ENCODE measurements at regions not wholly inside any gene's neighbourhood (a gene's known extent, or its start where the extent isn't known, plus 50 kb on each side); places are given as distances from the start of the nearest gene placed in this dataset.
"Not testable (repeated sequence)": the region's sequence is repeated elsewhere in the genome, so short reads cannot be mapped to it uniquely, and the experiment has no call there.

DNA sequence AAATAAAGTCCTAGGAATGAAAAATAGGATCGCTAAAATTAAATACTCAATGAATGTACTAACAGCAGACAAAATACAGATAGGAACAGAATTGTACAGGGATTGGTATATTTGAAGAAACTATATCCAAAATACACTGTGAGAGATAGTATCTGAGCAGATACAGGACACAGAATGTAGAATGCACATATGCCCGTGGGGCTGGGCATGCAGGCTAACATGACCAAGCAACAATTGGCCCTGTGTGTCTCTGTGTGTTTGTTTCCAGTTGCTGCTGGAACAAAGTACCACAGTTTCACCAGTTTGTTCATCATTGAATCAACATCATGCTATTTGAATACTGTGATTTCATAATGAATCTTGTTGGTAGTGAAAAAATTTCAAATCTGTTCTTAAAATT is 127.6 kb downstream of the PMAIP1 start:
- H3K4me3 ChIP-seq (ENCODE audit: low read length), result no peak overlapping the region
- H3K9me3 ChIP-seq (ENCODE audit: control insufficient read depth, low read length), result no peaks in the 10 kb centered on the region
- peaks cover 16% of the 10 kb centered on the region for H3K4me1 ChIP-seq (ENCODE audit: control insufficient read depth, insufficient read depth, low read length)
- DNase-seq (ENCODE audit: low read depth), result no peak
- no peak overlapping the region for H3K9ac ChIP-seq (ENCODE audit: low read length)
- H3K36me3 ChIP-seq (ENCODE audit: control insufficient read depth, insufficient read depth, low read length, severe bottlenecking), result no peaks in the 10 kb centered on the region
- no peaks in the 10 kb centered on the region for H3K27me3 ChIP-seq (replicated peaks; ENCODE audit: control insufficient read depth, insufficient read depth, low read length)

DNA sequence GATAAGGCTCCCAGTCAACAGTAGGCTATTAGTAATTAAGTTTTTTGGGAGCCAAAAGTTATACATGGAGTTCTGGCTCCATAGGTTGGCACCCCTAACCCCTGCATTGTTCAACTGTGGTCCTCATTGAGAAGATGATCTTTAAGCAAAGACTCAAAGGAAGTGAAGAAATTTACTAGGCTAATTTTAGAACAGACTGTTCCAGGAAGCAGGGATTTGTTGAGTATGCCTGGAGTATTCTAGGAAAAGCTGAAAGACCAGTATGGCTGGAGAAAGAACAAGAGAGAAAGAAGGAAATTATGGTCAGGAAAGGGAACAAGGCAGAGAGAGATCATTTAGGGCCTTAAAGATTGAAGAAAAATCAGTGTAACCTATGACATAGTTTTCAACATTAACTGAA is 125.1 kb downstream of the PMAIP1 start:
- Histone ChIP-seq H3K27me3 (replicated peaks; ENCODE audit: control insufficient read depth, insufficient read depth, low read length) (no peaks in the 10 kb centered on the region), H3K9ac (ENCODE audit: low read length) (peak overlapping the region; percentile 21)
- DNase-seq (ENCODE audit: low read depth), result peak; percentile 42

DNA sequence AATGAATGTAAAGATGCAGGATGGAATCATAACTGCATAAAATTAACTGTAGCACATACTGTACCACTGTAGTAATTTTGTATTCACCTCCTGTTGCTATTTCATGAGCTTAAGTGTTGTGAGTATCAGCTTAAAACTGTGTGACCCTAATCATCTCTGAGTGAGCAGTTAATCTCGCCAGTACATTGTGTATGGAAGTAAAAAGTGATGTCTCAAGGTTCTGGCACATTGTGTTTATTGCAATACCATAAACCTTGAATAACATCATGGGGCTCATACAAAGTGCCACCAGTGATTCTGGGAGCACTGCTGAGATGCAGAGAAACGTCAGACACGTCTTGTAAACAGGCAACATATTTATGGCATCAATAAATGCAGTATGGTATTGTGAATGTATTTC is 124.5 kb downstream of the PMAIP1 start:
- Histone ChIP-seq H3K4me3 (ENCODE audit: low read length) (no peak overlapping the region), H3K9ac (ENCODE audit: low read length) (no peak overlapping the region), H3K27me3 (replicated peaks; ENCODE audit: control insufficient read depth, insufficient read depth, low read length) (no peaks in the 10 kb centered on the region), H3K9me3 (ENCODE audit: control insufficient read depth, low read length) (no peaks in the 10 kb centered on the region), H3K36me3 (ENCODE audit: control insufficient read depth, insufficient read depth, low read length, severe bottlenecking) (no peaks in the 10 kb centered on the region), H3K4me1 (ENCODE audit: control insufficient read depth, insufficient read depth, low read length) (peaks cover 27% of the 10 kb centered on the region)
- DNase-seq (ENCODE audit: low read depth), result no peak

More for the DNA sequence above, 125.1 kb downstream of the PMAIP1 start:
- H3K36me3 ChIP-seq (ENCODE audit: control insufficient read depth, insufficient read depth, low read length, severe bottlenecking), result no peaks in the 10 kb centered on the region
- H3K4me3 ChIP-seq (ENCODE audit: low read length), result no peak overlapping the region
- H3K4me1 ChIP-seq (ENCODE audit: control insufficient read depth, insufficient read depth, low read length), result peaks cover 24% of the 10 kb centered on the region
- H3K9me3 ChIP-seq (ENCODE audit: control insufficient read depth, low read length), result no peaks in the 10 kb centered on the region

DNA sequence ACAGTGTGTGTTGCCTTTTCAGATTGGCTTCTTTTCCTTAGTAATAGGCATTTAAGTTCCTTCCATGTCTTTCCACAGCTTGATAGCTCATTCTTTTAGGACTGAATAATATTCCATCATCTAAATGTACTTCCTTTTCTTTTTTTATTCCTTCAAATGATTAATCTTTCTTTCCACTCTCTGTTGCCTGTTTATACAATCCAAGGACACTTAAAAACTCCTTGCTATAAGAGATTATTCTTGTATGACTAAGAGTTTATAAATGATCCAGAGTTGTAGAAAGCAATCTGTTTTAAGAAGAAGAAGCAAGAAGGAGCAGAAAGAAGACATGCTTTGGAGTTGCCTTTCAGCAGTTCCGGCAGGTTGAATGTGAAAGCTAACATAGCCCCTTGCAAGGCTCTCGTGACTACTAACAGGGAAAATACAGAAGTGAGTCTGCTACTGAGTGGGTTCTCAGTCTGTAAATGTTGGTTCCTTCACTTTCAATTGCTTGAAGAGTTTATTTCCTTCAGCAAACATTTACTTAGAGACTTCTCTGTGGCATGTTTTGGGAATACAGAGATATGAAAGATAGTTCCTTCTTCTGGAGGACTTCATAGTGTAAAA is 123.0 kb downstream of the PMAIP1 start:
- Histone ChIP-seq H3K4me1 (ENCODE audit: control insufficient read depth, insufficient read depth, low read length) (peaks cover 35% of the 10 kb centered on the region), H3K9ac (ENCODE audit: low read length) (no peak overlapping the region), H3K27me3 (replicated peaks; ENCODE audit: control insufficient read depth, insufficient read depth, low read length) (no peaks in the 10 kb centered on the region), H3K9me3 (ENCODE audit: control insufficient read depth, low read length) (no peaks in the 10 kb centered on the region), H3K4me3 (ENCODE audit: low read length) (no peak overlapping the region), H3K36me3 (ENCODE audit: control insufficient read depth, insufficient read depth, low read length, severe bottlenecking) (no peaks in the 10 kb centered on the region)
- no peak for DNase-seq (ENCODE audit: low read depth)

DNA sequence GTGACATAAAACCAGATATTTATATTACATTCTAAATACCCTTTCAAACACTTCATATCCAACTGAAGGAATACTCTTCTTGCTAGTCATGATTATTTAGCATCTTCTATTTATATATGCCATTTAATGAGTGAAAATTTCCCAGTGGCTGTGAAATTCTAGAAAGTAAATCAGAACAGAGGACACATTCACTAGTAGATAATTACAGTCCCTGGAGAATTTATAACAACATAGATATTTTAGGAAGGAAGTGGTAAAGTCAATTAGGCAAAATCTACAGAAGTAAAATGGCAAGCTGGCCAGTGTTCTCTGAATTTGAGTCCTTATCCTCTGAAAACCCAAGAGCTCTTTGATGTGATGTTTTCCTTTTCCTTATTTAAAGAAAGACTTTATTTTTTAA is 121.8 kb downstream of the PMAIP1 start:
- Histone ChIP-seq H3K9ac (ENCODE audit: low read length) (no peak overlapping the region), H3K4me1 (ENCODE audit: control insufficient read depth, insufficient read depth, low read length) (peaks cover 35% of the 10 kb centered on the region), H3K9me3 (ENCODE audit: control insufficient read depth, low read length) (no peaks in the 10 kb centered on the region), H3K27me3 (replicated peaks; ENCODE audit: control insufficient read depth, insufficient read depth, low read length) (no peaks in the 10 kb centered on the region), H3K4me3 (ENCODE audit: low read length) (no peak overlapping the region), H3K36me3 (ENCODE audit: control insufficient read depth, insufficient read depth, low read length, severe bottlenecking) (no peaks in the 10 kb centered on the region)
- no peak for DNase-seq (ENCODE audit: low read depth)

DNA sequence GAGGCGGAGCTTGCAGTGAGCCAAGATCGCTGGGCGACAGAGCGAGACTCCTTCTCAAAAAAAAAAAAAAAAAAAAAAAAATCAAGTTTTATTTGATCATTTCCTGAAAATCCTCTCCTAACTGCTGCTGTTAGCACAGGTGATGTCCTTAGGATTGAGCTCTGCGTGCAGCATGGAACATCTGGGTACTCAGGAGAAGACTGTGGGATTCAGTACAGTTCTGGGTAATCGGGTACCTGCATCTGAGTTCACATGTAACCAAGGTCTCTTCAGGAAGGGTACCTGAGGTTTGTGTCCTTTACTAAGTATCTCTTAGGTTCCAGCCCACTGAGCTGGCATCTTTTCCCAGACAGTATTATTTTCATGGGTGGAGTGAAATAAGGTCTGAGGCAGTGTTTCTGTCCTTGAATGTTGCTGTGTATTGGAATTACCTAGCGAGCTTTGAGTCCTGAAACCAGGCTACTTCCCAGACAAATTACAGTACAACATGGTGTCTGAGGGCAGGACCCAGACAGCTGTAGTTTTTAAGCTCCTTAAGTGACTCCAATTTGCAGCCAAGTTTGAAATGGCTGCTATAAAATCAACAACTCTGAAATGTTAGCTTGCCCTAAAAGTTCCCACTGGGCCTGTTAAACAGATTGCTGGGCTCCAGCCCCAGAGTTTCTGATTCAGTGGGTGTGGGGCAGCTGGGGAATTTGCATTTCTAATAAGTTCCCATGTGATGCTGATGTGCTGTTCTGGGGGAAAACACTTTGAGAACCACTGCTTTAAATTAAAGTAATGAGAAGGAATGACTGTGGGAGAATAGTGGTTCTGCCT is 120.5 kb downstream of the PMAIP1 start:
- no peaks in the 10 kb centered on the region for H3K27me3 ChIP-seq (replicated peaks; ENCODE audit: control insufficient read depth, insufficient read depth, low read length)
- peak; percentile 48 for DNase-seq (ENCODE audit: low read depth)
- no peaks in the 10 kb centered on the region for H3K9me3 ChIP-seq (ENCODE audit: control insufficient read depth, low read length)
- H3K4me3 ChIP-seq (ENCODE audit: low read length), result no peak overlapping the region
- H3K36me3 ChIP-seq (ENCODE audit: control insufficient read depth, insufficient read depth, low read length, severe bottlenecking), result no peaks in the 10 kb centered on the region
- peaks cover 33% of the 10 kb centered on the region for H3K4me1 ChIP-seq (ENCODE audit: control insufficient read depth, insufficient read depth, low read length)
- H3K9ac ChIP-seq (ENCODE audit: low read length), result no peak overlapping the region

DNA sequence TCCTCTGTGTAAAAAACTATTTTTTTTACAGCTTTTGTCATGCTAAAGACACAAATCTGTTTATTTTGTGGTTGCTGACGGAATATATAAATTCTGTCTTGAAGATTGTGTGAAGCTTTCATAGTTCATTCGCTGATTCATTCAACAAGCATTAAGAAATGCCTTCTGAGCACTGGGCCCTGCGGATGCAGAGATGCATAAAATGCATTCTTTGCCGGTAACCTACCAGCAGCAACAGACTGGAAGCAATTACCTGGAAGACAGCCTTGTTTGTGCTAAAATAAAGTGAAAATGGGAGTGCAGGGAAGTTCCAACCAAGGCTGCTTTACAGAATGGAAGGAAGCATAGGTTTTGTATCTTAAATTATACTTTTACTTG is 119.7 kb downstream of the PMAIP1 start:
- Histone ChIP-seq H3K9me3 (ENCODE audit: control insufficient read depth, low read length) (no peaks in the 10 kb centered on the region), H3K4me3 (ENCODE audit: low read length) (no peak overlapping the region), H3K4me1 (ENCODE audit: control insufficient read depth, insufficient read depth, low read length) (peaks cover 24% of the 10 kb centered on the region), H3K27me3 (replicated peaks; ENCODE audit: control insufficient read depth, insufficient read depth, low read length) (no peaks in the 10 kb centered on the region), H3K9ac (ENCODE audit: low read length) (no peak overlapping the region), H3K36me3 (ENCODE audit: control insufficient read depth, insufficient read depth, low read length, severe bottlenecking) (no peaks in the 10 kb centered on the region)
- DNase-seq (ENCODE audit: low read depth), result peak; percentile 77

DNA sequence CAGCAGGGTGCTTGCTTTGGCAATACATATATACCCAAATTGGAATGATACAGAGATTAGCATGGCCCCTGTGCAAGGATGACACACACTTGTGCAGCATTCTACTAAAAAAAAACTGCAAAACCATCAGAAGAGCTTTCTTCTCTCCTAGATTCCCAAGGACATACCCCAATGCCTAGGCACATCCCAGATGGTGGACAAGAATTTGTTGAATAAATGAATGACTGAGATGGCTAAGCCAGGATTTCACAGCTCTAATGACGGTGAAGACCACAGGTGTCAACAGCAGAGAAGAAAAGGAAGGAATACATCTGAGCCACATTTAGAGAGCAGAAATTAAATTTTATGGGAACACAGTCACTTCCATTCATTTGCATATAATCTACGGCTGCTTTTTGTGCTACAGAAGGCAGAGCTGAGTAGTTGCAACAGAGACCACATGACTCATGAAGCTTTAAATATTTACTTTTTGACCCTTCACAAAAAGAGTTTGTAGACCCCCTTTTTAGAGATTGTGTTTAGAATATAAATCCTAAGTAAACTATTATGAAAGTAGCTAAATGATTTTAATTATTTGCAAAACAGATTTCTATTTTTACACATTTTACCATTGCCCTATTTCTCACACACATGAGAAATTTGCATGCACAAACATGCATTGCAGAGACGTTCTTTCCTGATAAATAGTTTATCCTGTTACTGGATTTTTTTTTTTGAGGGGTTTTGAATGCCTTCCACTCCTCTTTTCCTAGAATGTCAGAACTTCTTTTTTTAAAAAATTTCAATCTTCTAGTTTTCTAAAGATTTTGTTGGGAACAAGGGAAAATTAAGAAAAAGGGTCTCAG is 119.0 kb downstream of the PMAIP1 start:
- no peaks in the 10 kb centered on the region for H3K36me3 ChIP-seq (ENCODE audit: control insufficient read depth, insufficient read depth, low read length, severe bottlenecking)
- DNase-seq (ENCODE audit: low read depth), result peak; percentile 43
- no peak overlapping the region for H3K9ac ChIP-seq (ENCODE audit: low read length)
- H3K4me1 ChIP-seq (ENCODE audit: control insufficient read depth, insufficient read depth, low read length), result peaks cover 20% of the 10 kb centered on the region
- no peak overlapping the region for H3K4me3 ChIP-seq (ENCODE audit: low read length)
- no peaks in the 10 kb centered on the region for H3K9me3 ChIP-seq (ENCODE audit: control insufficient read depth, low read length)
- no peaks in the 10 kb centered on the region for H3K27me3 ChIP-seq (replicated peaks; ENCODE audit: control insufficient read depth, insufficient read depth, low read length)

DNA sequence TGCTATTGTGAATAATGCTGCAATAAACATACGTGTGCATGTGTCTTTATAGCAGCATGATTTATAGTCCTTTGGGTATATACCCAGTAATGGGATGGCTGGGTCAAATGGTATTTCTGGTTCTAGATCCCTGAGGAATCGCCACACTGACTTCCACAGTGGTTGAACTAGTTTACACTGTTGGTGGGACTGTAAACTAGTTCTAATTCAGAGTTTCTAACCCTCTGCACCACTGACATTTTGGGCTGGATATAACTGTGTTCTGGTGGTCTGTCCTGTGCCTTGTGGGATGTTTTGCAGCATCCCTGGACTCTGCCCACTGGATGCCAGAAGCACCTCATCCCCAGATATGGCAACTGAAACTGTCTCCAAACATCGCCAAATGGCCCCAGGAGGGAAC is 118.3 kb downstream of the PMAIP1 start:
- not testable (repeated sequence) for H3K27me3 ChIP-seq (replicated peaks; ENCODE audit: control insufficient read depth, insufficient read depth, low read length); H3K4me3 ChIP-seq (ENCODE audit: low read length); H3K9me3 ChIP-seq (ENCODE audit: control insufficient read depth, low read length); H3K36me3 ChIP-seq (ENCODE audit: control insufficient read depth, insufficient read depth, low read length, severe bottlenecking); DNase-seq (ENCODE audit: low read depth); H3K9ac ChIP-seq (ENCODE audit: low read length)
- H3K4me1 ChIP-seq (ENCODE audit: control insufficient read depth, insufficient read depth, low read length), result peaks cover 20% of the 10 kb centered on the region

DNA sequence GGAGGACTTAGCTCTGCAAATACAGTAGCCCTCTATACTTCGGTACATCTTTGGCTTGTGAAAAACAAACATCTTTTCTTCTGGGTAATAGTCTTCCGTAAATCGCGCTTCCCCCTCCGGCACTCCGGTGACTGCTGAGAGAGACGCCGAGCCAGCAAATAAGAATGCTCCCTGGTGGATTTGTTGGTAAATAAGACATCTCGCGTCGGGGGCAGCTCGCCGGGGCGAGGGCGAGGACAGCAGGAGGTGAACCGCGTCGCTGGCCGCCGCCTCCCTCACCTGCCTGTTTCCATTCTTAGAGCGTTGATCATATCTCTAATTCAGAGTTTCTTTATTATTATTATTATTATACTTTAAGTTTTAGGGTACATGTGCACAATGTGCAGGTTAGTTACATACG is 117.6 kb downstream of the PMAIP1 start:
- no peaks in the 10 kb centered on the region for H3K36me3 ChIP-seq (ENCODE audit: control insufficient read depth, insufficient read depth, low read length, severe bottlenecking)
- H3K4me1 ChIP-seq (ENCODE audit: control insufficient read depth, insufficient read depth, low read length), result peaks cover 20% of the 10 kb centered on the region
- H3K9me3 ChIP-seq (ENCODE audit: control insufficient read depth, low read length), result peaks cover 1% of the 10 kb centered on the region
- H3K27me3 ChIP-seq (replicated peaks; ENCODE audit: control insufficient read depth, insufficient read depth, low read length), result no peaks in the 10 kb centered on the region
- no peak overlapping the region for H3K4me3 ChIP-seq (ENCODE audit: low read length)
- H3K9ac ChIP-seq (ENCODE audit: low read length), result no peak overlapping the region
- DNase-seq (ENCODE audit: low read depth), result no peak

DNA sequence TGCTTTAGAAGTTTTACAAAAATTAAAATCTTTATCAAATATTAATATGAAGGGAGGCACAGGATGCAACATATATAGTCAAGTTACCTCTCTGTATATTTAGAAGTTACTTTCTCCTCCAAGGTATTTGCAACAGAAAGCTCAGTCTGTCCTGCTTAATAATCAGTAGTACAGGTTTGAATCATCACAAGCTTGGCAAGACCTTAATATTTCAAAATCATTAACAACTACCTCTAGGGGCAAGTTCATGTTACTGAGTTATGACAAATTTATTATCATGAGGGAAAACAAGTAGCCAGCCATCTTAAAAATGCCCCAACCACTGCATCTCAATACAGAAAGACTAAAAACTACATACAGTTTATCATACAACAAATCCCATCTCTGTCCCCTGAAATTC is 116.0 kb downstream of the PMAIP1 start:
- H3K9ac ChIP-seq (ENCODE audit: low read length); DNase-seq (ENCODE audit: low read depth); H3K4me3 ChIP-seq (ENCODE audit: low read length); H3K27me3 ChIP-seq (replicated peaks; ENCODE audit: control insufficient read depth, insufficient read depth, low read length); H3K36me3 ChIP-seq (ENCODE audit: control insufficient read depth, insufficient read depth, low read length, severe bottlenecking): not testable (repeated sequence)
- H3K9me3 ChIP-seq (ENCODE audit: control insufficient read depth, low read length), result peaks cover 12% of the 10 kb centered on the region
- H3K4me1 ChIP-seq (ENCODE audit: control insufficient read depth, insufficient read depth, low read length), result peaks cover 18% of the 10 kb centered on the region

All from adipocyte (in vitro differentiated cells).